PFSK-1 (cell line): ENCODE measurements at regions not wholly inside any gene's neighbourhood (a gene's known extent, or its start where the extent isn't known, plus 50 kb on each side); places are given as distances from the start of the nearest gene placed in this dataset.

Experiments used
- POLR2AphosphoS5 ChIP-seq: IDR thresholded peaks from 2 replicates; pipeline ENCODE4 v1.6.1; 2012; ENCODE audit warnings: low read depth, mild to moderate bottlenecking, control low read depth, low read length, moderate library complexity
- TF ChIP-seq, protein P1 (sequence below), 2 experiments: IDR thresholded peaks; 2 replicates each; pipeline versions ENCODE4 v1.6.1 to v1.8.0; 2011 to 2012; ENCODE audit warnings: low read depth in 2 of 2, low read length in 2 of 2, control low read depth in 1 of 2, inconsistent platforms in 1 of 2, mild to moderate bottlenecking in 1 of 2, moderate library complexity in 1 of 2; ENCODE audit not compliant: insufficient read depth in 1 of 2

DNA sequence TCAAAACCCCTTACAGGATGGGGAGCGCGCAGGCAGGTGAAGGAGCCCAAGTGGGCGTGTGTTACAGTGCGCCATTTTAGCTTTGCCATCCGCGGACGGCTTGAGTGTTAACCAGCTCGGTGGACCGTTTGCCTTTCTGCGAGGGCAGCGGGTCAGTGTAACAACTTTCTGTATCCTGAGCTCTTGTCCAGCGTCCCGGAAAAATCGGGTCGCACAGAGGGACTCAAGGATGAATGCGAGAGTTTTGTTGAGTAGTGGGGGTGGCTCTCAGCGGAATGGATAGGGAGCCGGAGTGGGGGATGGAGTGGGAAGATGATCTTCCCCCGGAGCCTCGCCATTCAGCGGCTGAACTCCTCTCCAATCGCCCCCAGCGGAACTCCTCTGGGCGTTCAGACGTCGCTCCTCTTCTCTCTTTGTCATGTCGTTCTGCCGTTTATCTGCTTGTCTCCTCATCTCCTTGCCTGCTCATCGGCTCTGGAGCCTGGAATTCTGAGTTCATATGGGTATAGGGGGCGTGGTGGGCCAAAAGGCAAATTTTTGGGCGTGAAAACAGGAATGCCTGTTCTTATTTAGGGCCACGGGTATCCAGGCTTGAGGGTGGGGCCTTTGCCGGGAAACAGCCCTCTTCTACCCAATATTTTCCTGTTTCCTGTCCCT lies 295.4 kb downstream of the CTH start:
- TF ChIP-seq POLR2AphosphoS5: no peak
- TF ChIP-seq, protein P1, sequence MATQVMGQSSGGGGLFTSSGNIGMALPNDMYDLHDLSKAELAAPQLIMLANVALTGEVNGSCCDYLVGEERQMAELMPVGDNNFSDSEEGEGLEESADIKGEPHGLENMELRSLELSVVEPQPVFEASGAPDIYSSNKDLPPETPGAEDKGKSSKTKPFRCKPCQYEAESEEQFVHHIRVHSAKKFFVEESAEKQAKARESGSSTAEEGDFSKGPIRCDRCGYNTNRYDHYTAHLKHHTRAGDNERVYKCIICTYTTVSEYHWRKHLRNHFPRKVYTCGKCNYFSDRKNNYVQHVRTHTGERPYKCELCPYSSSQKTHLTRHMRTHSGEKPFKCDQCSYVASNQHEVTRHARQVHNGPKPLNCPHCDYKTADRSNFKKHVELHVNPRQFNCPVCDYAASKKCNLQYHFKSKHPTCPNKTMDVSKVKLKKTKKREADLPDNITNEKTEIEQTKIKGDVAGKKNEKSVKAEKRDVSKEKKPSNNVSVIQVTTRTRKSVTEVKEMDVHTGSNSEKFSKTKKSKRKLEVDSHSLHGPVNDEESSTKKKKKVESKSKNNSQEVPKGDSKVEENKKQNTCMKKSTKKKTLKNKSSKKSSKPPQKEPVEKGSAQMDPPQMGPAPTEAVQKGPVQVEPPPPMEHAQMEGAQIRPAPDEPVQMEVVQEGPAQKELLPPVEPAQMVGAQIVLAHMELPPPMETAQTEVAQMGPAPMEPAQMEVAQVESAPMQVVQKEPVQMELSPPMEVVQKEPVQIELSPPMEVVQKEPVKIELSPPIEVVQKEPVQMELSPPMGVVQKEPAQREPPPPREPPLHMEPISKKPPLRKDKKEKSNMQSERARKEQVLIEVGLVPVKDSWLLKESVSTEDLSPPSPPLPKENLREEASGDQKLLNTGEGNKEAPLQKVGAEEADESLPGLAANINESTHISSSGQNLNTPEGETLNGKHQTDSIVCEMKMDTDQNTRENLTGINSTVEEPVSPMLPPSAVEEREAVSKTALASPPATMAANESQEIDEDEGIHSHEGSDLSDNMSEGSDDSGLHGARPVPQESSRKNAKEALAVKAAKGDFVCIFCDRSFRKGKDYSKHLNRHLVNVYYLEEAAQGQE (IDR thresholded peaks at IDR 0.05; ENCODE audit: insufficient read depth in 1 of 2, low read depth in 2 of 2, low read length in 2 of 2): no peak
